K562 (cell line): ENCODE measurements at regions not wholly inside any gene's neighbourhood (a gene's known extent, or its start where the extent isn't known, plus 50 kb on each side); places are given as distances from the start of the nearest gene placed in this dataset.

Source experiments
- ATAC-seq: fragments of 200-7000 bp; cut with Tn5 transposase; 3 replicates; pipeline ENCODE4 v1.9.1; 2020; ENCODE audit warnings: moderate library complexity
- BruUV-seq: library from RNA; stranded (reverse); fragments of 400-500 nt; replicated peaks from 2 replicates; lab custom pipeline; 2021; lab: Mats Ljungman, UMichigan
- CTCF ChIA-PET: fragments of 300-600 bp; formaldehyde crosslinking; extraction: SDS; loops from one replicate; lab custom pipeline; 2021; ENCODE audit warnings: low intra/inter-chr PET ratio; lab: Yijun Ruan, JAX
- POLR2A ChIA-PET: fragments of 300-600, 350-650 bp; sonication (Branson Sonifier 250); formaldehyde crosslinking; extraction: SDS; loops from one replicate; lab custom pipeline; 2021; ENCODE audit warnings: antibody characterized with exemption, inconsistent platforms; lab: Yijun Ruan, JAX
- DNase-seq, 4 experiments: peaks; one replicate each; pipeline versions ENCODE4 v3.0.0 to v3.0.0-alpha.2; 2011 to 2018; ENCODE audit warnings: low spot score in 3 of 4, mixed read lengths in 3 of 4; ENCODE audit errors: extremely low read depth in 1 of 4
- FAIRE-seq: peaks from 2 replicates; lab custom pipeline; 2011; peaks lifted over from hg19 to GRCh38; lab: Jason Lieb, UNC
- H2AFZ ChIP-seq: 2 replicates; pipeline ENCODE4 v1.6.0; 2011; ENCODE audit warnings: low read depth, low read length, control low read depth, inconsistent platforms
- H3K27ac ChIP-seq: fragments of 200-600 bp; 3 replicates; pipeline ENCODE4 v1.8.0; 2011; ENCODE audit warnings: low read depth, mild to moderate bottlenecking, control low read depth, inconsistent platforms, low read length, moderate library complexity, mixed read lengths; ENCODE audit errors: extremely low read depth
- H3K27me3 ChIP-seq, 2 experiments: fragments of 300-600 bp in 1 of 2; 2 replicates in 1 of 2; 3 replicates in 1 of 2; pipeline versions ENCODE4 v1.6.0 to v1.8.0; 2011; ENCODE audit warnings: inconsistent platforms in 2 of 2, low read length in 2 of 2, mild to moderate bottlenecking in 1 of 2, mixed read lengths in 1 of 2, moderate library complexity in 1 of 2; ENCODE audit not compliant: control insufficient read depth in 2 of 2, insufficient read depth in 2 of 2
- H3K36me3 ChIP-seq: fragments of 300-600 bp; 3 replicates; pipeline ENCODE4 v1.8.0; 2011; ENCODE audit warnings: mild to moderate bottlenecking, low read length, inconsistent platforms; ENCODE audit not compliant: control insufficient read depth, insufficient read depth
- H3K4me1 ChIP-seq, 2 experiments: fragments of 200-600 bp in 1 of 2; replicated peaks in 1 of 2; 2 replicates in 1 of 2; 3 replicates in 1 of 2; pipeline versions ENCODE4 v1.5.1 to v1.8.0; 2011; ENCODE audit warnings: inconsistent platforms in 2 of 2, low read length in 2 of 2, mild to moderate bottlenecking in 1 of 2, mixed read lengths in 1 of 2, moderate library complexity in 1 of 2; ENCODE audit not compliant: control insufficient read depth in 2 of 2, insufficient read depth in 2 of 2
- H3K4me2 ChIP-seq: 2 replicates; pipeline ENCODE4 v1.6.1; 2011; ENCODE audit warnings: low read length, control low read depth, inconsistent platforms, mixed read lengths; ENCODE audit not compliant: insufficient read depth
- H3K4me3 ChIP-seq: fragments of 200-600 bp; sonication (generic), shearing (Covaris generic); 2 replicates; pipeline ENCODE4 v1.5.1; 2016; ENCODE audit warnings: control low read depth, inconsistent platforms
- H3K79me2 ChIP-seq: fragments of 200-600 bp; 3 replicates; pipeline ENCODE4 v1.8.0; 2011; ENCODE audit warnings: low read length, inconsistent platforms; ENCODE audit not compliant: control insufficient read depth, insufficient read depth
- H3K9ac ChIP-seq, 2 experiments: 2 replicates each; pipeline versions ENCODE4 v1.6.0 to v1.6.1; 2011; ENCODE audit warnings: low read depth in 2 of 2, low read length in 2 of 2, control low read depth in 1 of 2, inconsistent platforms in 1 of 2, mild to moderate bottlenecking in 1 of 2, mixed read lengths in 1 of 2; ENCODE audit not compliant: insufficient read depth in 1 of 2
- H3K9me1 ChIP-seq: one replicate; pipeline ENCODE4 v1.6.0; 2011; ENCODE audit warnings: inconsistent platforms, mild to moderate bottlenecking, low read length, moderate library complexity; ENCODE audit not compliant: control insufficient read depth, insufficient read depth
- H3K9me3 ChIP-seq: replicated peaks from 2 replicates; pipeline ENCODE4 v1.5.1; 2011; ENCODE audit warnings: low read depth, low read length, inconsistent platforms; ENCODE audit not compliant: control insufficient read depth, insufficient read depth
- H4K20me1 ChIP-seq: replicated peaks from 2 replicates; pipeline ENCODE4 v1.6.1; 2011; ENCODE audit warnings: low read length, inconsistent platforms, mixed read lengths; ENCODE audit not compliant: control insufficient read depth, insufficient read depth
- ATF6 ChIP-seq: sonication (generic); formaldehyde crosslinking; IDR thresholded peaks from 2 replicates; pipeline ENCODE4 v1.4.0; 2020; ENCODE audit warnings: mild to moderate bottlenecking, missing genetic modification reagents
- CBFB ChIP-seq: sonication (generic); formaldehyde crosslinking; IDR thresholded peaks from 2 replicates; pipeline ENCODE4 v1.4.0; 2020; ENCODE audit warnings: mild to moderate bottlenecking, missing genetic modification reagents
- EZH2 ChIP-seq: IDR thresholded peaks from 2 replicates; pipeline ENCODE4 v1.6.1; 2012; ENCODE audit warnings: low read depth, mild to moderate bottlenecking, inconsistent platforms, low read length, borderline replicate concordance
- PHB2 ChIP-seq: fragments of 450-650 bp; IDR thresholded peaks from 2 replicates; pipeline ENCODE4 v1.6.1; 2017; ENCODE audit warnings: low read depth
- THAP7 ChIP-seq: fragments of 250-450 bp; sonication (Bioruptor Pico); IDR thresholded peaks from 2 replicates; pipeline ENCODE4 v1.5.0; 2021
- ZNF12 ChIP-seq: sonication (generic); formaldehyde crosslinking; IDR thresholded peaks from 2 replicates; pipeline ENCODE4 v1.4.0; 2020; ENCODE audit warnings: mild to moderate bottlenecking, missing genetic modification reagents
- WGBS: fragments of 100-300 bp; shearing (Covaris generic); methylation state at CpG from one replicate; pipeline ENCODE4 v1.1.6; 2016; ENCODE audit warnings: low coverage, mixed read lengths; ENCODE audit not compliant: insufficient coverage; ENCODE audit errors: missing lambda C conversion rate; 5-methylcytosine and 5-hydroxymethylcytosine counted together
- in situ Hi-C: fragments of 300-500 bp; cut with MboI; formaldehyde crosslinking; loops from 4 replicates; pipeline ENCODE4 v1.15.0; 2018; ENCODE audit warnings: inconsistent platforms, mixed read lengths
- intact Hi-C: fragments of 100-400 bp; cut with micrococcal nuclease; formaldehyde crosslinking; loops from 2 replicates; pipeline ENCODE4 v1.14.2; 2022
- TF ChIP-seq, protein P1 (sequence below): IDR thresholded peaks from 2 replicates; pipeline ENCODE4 v1.6.1; 2012; ENCODE audit warnings: low read depth, low read length, improper control_type of control experiment, borderline replicate concordance

- Histone ChIP-seq H3K27ac (no peak overlapping the region), H3K79me2 (no peaks in the 10 kb centered on the region), H3K9me1 (peaks cover 3% of the 10 kb centered on the region), H3K9ac (no peak overlapping the region), H3K9me3 (no peaks in the 10 kb centered on the region), H3K4me2 (no peak overlapping the region), H3K36me3 (no peaks in the 10 kb centered on the region), H3K4me3 (no peak overlapping the region), H3K27me3 (peaks cover 8 to 15% of the 10 kb centered on the region in 2 experiments; a peak in 4 of 5 replicates), H3K4me1 (no peaks in the 10 kb centered on the region), H2AFZ (no peak overlapping the region), H4K20me1 (no peaks in the 10 kb centered on the region)
- under 1% methylated on average over 16 of the region's 16 CpGs for WGBS
- POLR2A ChIA-PET: interaction anchor here (0.7 kb wide), 1 partner anchor 387 kb away, joined by 4 read pairs; no protein-coding TSS in a partner anchor
- DNase-seq (no peak), ATAC-seq (no peak), FAIRE-seq (no peak)
- in situ Hi-C loops: no loop called here
- TF ChIP-seq ZNF12 (CRISPR knock-in tag) (no peak), PHB2 (no peak), THAP7 (CRISPR knock-in tag) (no peak), EZH2 (no peak), CBFB (CRISPR knock-in tag) (no peak), ATF6 (CRISPR knock-in tag) (no peak)
- TF ChIP-seq, protein P1, sequence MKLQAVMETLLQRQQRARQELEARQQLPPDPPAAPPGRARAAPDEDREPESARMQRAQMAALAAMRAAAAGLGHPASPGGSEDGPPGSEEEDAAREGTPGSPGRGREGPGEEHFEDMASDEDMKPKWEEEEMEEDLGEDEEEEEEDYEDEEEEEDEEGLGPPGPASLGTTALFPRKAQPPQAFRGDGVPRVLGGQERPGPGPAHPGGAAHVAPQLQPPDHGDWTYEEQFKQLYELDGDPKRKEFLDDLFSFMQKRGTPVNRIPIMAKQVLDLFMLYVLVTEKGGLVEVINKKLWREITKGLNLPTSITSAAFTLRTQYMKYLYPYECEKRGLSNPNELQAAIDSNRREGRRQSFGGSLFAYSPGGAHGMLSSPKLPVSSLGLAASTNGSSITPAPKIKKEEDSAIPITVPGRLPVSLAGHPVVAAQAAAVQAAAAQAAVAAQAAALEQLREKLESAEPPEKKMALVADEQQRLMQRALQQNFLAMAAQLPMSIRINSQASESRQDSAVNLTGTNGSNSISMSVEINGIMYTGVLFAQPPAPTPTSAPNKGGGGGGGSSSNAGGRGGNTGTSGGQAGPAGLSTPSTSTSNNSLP: no peak
- CTCF ChIA-PET: interaction anchor here (0.6 kb wide), 1 partner anchor 1661 kb away, joined by 3 read pairs; no protein-coding TSS in a partner anchor
- no TSS peak for BruUV-seq
- intact Hi-C loops: no loop called here
Observed at GRCh38 chr1:244118109-244118761, 67.2 kb downstream of the ZBTB18 start.
